Inflammatory macrophage treated with lipopolysaccharide for 4 hours (primary cell): ENCODE measurements at regions not wholly inside any gene's neighbourhood (a gene's known extent, or its start where the extent isn't known, plus 50 kb on each side); places are given as distances from the start of the nearest gene placed in this dataset.

Experiments used
- DNase-seq: peaks from one replicate; pipeline ENCODE4 v3.0.0-alpha.2; 2020

GRCh38 chr6:18674346-18674745, 287.2 kb downstream of the RNF144B start:
- no peak for DNase-seq

GRCh38 chr6:18675881-18676280, 288.7 kb downstream of the RNF144B start:
- no peak for DNase-seq

GRCh38 chr6:18676548-18676947, 289.4 kb downstream of the RNF144B start:
- DNase-seq: no peak

DNA sequence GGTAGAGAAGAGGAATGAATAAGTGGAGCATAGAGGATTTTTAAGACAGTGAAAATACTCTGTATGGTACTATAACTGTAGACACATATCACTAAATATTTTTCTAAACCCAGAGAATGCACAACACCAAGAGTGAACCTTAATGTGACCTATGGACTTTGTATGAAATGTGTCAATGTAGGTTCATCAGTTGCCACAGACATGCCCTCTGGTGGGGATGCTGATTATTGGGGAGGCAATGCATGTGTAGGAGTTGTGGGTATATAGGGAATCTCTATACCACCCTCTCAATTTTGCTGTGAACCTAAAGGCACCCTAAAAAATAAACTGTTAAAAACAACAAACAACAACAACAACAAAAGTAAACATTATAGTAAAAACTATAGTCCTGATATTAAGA, 293.7 kb downstream of the RNF144B start:
- no peak for DNase-seq

- DNase-seq: no peak
Measured at GRCh38 chr6:18681832-18682503, 294.8 kb downstream of the RNF144B start.

GRCh38 chr6:18684343-18684742, 297.2 kb downstream of the RNF144B start:
- no peak for DNase-seq

DNA sequence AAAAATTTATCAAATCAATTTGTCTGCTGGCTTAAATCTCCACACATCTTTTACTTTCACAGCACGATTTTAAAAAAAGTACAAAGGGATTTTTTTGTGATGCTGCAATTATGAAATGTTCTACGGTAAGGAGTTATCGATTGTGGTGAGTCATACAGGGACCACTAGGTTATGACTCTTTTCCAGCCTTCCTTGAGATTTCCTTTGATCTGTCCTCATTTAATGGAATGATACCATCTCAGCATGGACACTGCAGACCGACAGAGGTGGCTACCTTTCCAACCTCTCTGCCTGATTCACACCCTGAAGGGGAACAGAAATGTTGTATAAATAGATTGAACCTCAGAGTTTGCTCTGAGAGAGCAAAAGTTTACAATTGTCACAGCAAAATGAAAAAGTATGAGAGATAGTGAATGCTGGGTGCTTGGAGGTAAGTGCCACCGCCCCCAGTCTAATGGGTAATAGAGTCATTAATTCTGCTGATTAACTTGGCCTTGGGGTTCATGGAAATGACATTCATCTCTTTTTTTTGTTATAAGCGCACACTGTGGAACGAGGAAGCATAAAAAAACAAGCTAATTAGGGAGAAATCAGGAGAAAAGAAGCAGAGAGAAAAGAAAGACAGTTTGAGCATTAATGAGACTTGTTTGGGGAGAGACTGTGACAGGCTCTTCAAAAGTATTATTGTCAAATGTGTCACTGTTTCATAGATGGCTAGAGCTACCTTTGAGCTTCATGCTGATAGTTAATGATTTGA, 306.0 kb downstream of the RNF144B start:
- DNase-seq: no peak

DNA sequence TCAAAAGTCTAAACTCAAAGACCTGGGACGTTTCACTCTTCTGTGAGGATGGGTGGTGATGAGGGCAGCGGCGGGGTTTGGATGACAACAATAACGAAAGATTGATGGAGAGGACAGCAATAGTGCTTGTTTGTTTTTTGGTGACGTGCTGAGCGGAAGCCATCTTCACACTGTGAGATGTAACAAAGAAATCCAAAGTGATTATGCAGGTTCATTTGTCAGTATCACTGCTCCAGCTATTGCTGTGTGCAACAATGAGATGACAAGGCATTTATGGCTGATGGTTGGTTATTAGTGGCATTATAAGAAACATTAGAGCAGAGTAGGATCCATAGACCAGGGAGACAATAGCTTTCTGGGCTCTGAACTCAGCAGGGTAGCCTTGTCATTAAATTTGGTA, 306.7 kb downstream of the RNF144B start:
- DNase-seq: no peak

- no peak for DNase-seq
Measured at GRCh38 chr6:18703546-18703945, 316.4 kb downstream of the RNF144B start.

GRCh38 chr6:18707714-18708439, 320.7 kb downstream of the RNF144B start:
- no peak for DNase-seq

DNA sequence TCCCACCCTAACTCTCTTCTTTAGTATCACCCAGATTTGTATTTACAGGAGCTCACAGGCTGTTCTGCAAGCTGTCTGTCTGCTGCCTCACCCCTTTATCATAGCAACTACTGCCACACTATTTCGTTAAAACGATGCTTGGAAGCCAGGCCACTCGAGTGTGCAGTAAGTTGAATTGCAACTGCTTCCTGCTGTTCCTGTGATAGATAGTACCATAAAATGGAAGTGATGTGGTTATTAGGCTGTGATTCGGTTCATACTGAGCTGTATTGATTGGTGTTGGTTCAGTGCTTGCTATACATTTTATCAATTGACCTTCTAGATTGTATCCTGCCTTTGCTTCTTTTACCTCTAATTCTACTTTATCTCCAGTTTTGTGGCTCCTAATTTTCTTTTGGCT, 325.4 kb downstream of the RNF144B start:
- DNase-seq: no peak

DNA sequence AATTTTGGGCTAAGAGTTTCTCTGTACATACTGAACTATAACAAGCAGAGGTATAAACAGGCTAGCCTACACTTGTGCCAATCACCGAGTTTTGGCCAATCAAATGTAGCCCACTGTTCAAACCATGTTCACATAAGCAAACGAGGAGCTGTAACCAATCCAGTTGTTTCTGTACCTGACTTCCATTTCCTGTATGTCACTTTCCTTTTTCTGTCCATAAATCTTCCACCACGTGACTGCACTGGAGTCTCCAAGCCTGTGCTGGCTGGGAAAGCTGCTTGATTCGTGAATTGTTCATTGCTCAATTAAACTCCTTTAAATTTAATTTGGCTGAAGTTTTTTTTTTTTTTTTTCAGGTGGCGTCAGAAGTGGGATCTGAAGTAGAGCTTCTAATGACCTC, 332.9 kb downstream of the RNF144B start:
- no peak for DNase-seq

- no peak for DNase-seq
Measured at GRCh38 chr6:18724056-18724455, 336.9 kb downstream of the RNF144B start.

- DNase-seq: no peak
Measured at GRCh38 chr6:18725449-18725848, 338.3 kb downstream of the RNF144B start.

- DNase-seq: no peak
Measured at GRCh38 chr6:18733921-18734550, 346.9 kb downstream of the RNF144B start.

DNA sequence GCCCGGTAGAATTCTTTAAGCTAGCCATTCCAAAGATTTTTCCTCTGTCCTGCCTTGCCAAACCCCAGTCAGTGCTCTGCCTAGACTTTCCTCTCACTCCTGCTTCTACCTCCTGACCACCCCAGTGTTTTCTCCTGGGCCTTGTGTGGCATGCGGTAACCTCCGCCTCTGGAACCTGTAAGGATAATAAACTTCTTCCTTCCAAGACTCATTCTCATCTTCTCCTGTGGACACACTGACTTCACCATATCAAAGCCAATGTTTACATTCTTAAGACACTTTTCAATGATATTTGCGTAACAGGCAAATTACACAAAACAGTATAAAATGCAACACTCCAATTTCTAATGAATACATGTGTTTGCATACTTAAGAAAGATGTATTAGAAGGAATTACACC, 354.6 kb downstream of the RNF144B start:
- no peak for DNase-seq

GRCh38 chr6:18742406-18742805, 355.3 kb downstream of the RNF144B start:
- no peak for DNase-seq

DNA sequence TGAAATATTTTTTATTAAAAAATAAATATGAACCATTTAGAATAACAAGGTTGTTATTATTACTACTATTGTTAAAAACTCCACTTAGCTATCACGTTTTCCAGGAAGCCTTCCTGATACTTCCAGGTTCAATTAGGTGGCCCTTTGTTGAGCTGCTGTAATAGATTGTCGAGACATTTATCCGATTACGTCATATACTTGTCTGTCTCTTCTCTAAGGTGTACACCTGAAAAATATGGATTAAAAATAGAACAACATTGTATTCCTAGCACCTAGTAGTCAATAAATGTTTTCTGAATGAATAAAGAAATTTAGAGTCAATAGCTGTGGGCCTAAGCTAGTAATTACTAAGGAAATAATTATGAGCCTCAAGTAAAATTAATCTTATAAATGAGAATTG, 359.6 kb downstream of the RNF144B start:
- no peak for DNase-seq

DNA sequence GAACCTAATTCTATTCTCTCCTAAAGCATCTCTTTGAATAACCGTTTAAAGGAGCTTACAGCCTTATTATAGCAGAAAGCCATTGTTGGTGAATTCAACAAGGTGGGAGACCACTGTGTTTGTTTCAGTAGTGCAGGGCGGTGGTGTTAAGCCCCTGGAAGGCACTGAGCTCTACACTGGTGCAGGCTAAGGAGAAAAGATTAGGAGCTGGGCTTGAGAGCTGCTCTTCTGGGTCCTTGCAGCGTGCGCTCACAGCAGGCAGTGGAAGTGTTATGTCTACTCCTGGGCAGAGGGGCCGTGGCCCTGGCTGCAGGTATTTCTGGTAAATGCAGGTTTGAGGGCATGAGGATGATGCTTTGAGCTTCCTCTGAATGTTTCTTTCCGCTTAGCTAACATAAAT, 361.2 kb downstream of the RNF144B start:
- DNase-seq: no peak

DNA sequence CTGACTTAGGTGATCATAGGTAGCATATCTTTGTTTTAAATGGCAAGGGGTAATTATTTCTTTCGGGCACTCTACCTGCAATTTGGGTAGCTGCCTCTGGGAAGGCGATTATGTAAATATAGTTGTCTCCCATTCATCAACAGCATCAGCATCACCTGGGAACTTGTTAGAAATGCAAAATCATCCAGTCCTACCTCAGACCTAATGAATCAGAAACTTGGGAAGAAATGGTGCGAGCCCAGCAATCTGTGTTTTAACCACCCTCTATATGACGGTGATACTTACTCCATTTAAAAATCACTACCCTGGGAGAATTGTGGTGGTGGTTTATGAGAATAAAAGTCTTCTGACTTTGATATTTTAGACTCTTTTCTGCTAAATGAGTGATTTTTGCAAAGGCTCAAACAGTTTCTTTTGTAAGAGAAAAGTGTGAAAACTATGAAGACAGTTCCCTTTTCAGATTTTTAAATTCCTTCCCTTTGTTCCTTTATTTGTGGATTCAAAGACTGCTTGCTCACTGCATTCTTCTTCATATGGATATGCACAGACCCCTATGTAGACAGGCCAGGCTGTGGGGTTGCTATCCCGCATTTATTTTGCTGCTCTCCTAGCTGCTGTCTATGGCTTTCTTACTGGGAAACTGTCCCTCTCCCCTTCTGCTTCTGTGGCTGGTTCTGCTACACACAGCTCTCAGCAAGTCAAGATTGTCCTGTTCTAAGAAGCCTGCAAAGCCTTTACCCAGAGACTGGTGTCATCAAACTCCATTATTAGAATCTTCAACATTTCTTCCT, 365.3 kb downstream of the RNF144B start:
- DNase-seq: no peak

DNA sequence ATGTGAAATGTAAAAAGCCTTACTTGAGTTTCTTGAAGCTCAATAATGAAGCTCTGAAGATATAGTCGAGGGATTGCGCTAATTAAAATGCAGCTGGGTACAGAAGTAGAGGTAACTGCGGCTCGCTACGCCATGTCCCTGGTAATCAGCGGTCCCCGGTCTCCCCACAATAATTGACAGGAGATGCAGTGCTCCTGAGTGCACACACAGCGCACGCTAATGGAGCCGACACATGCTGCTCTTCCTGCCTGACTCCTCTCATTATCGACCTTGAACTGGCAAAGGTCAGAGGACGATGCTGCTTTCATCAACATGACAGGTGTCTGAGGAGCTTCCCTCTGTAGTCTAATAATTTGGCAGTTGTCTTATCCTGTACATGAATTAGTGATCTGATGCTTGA, 365.9 kb downstream of the RNF144B start:
- DNase-seq: no peak

DNA sequence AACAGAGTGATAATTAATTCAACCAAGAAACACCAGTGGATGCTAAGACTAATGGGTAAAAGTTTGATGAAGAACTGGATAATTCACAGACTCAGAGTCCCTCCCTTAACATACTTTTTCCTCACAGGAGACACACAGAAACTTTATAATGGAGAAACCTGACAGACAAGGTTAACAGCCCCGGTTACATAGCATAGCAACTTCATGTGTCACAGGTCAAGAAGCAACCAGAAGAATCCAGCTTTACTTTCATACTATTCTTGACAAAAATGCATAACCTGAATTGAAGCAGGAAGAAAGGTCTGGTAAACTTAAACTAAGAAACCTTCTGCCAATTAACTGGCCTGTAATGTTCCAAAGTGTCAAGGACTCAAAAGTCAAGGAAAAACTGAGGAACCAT, 375.9 kb downstream of the RNF144B start:
- DNase-seq: no peak

DNA sequence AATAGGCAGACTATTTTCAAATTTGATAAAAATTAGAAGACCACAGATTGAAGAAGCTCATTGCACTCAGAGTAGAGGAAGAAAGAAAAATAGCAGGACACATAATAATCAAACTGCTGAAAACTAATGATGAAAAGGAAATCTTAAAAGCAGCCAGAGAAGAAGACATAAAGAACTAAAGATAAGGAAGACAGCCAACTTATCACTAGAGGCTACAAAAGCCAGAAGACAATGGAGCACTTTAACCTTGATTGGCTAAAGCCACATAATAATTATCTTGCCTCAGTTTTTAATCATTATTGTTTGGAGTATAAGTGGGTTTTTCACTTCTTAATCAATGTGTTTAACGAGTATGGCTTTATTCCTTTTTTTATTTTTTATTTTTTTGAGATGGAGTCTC, 397.6 kb downstream of the RNF144B start:
- DNase-seq: no peak
